ENCODE measurements at regions not wholly inside any gene's neighbourhood (a gene's known extent, or its start where the extent isn't known, plus 50 kb on each side); places are given as distances from the start of the nearest gene placed in this dataset.

DNA sequence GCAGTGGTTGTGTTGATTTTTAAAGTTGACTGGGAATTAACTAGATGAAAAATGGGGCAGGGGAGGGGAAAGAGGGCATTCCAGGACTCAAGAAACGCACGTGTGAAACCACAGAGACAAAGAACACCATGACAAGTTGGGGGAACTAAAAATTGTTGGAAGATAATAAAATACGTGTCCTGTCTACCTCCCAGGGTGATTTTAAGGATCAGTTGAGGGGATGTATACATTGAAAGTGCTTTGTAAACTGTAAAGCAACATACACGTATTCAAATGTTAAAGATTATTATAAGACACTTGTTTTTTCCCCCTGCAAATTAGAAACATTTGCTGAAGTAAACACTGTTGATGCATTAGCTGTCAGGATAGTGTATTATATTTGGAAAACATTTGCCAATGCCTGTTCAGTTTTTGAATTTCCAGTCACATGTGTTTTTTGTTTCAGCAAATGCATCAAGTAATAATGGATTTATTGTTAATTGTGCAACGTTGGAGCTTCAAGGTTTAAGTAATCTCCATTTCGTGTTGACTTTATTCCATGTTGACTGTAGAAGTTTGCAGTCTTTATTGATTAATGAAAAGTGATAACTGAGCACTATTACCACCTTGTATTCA lies 412.7 kb downstream of the ACTL7B start:
- TF ChIP-seq, protein P1, sequence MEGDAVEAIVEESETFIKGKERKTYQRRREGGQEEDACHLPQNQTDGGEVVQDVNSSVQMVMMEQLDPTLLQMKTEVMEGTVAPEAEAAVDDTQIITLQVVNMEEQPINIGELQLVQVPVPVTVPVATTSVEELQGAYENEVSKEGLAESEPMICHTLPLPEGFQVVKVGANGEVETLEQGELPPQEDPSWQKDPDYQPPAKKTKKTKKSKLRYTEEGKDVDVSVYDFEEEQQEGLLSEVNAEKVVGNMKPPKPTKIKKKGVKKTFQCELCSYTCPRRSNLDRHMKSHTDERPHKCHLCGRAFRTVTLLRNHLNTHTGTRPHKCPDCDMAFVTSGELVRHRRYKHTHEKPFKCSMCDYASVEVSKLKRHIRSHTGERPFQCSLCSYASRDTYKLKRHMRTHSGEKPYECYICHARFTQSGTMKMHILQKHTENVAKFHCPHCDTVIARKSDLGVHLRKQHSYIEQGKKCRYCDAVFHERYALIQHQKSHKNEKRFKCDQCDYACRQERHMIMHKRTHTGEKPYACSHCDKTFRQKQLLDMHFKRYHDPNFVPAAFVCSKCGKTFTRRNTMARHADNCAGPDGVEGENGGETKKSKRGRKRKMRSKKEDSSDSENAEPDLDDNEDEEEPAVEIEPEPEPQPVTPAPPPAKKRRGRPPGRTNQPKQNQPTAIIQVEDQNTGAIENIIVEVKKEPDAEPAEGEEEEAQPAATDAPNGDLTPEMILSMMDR (IDR thresholded peaks at IDR 0.05): no peak
- no peak for TF ChIP-seq POLR2A (IDR thresholded peaks at IDR 0.05)

All from adrenal gland (tissue), 5 donors.